GM12891 (cell line): ENCODE measurements at regions not wholly inside any gene's neighbourhood (a gene's known extent, or its start where the extent isn't known, plus 50 kb on each side); places are given as distances from the start of the nearest gene placed in this dataset.

ENCODE experiments used
- POLR2A ChIP-seq: IDR thresholded peaks from 2 replicates; pipeline ENCODE4 v1.6.1; 2011; ENCODE audit warnings: low read depth, low read length, control low read depth
- TAF1 ChIP-seq: IDR thresholded peaks from 2 replicates; pipeline ENCODE4 v1.6.1; 2011; ENCODE audit warnings: low read depth, low read length, control low read depth

- TF ChIP-seq POLR2A (no peak), TAF1 (no peak)
Measured at GRCh38 chr13:63364159-63364558, 1948.5 kb upstream of the PCDH20 start.
